ENCODE measurements at regions not wholly inside any gene's neighbourhood (a gene's known extent, or its start where the extent isn't known, plus 50 kb on each side); places are given as distances from the start of the nearest gene placed in this dataset.

GRCh38 chr6:14364370-14364769, 246.8 kb downstream of the CD83 start:
- no peak overlapping the region for H3K27ac Mint-ChIP-seq (ENCODE audit: unreplicated experiment)
- H3K9me3 Mint-ChIP-seq (ENCODE audit: unreplicated experiment) = peaks cover 2% of the 10 kb centered on the region
- H3K27ac ChIP-seq (ENCODE audit: low read depth, low read length) = no peak overlapping the region
- no peaks in the 10 kb centered on the region for H3K36me3 ChIP-seq (ENCODE audit: insufficient read depth, low read length)
- H3K27me3 Mint-ChIP-seq (ENCODE audit: low read depth, unreplicated experiment) = peaks cover 4% of the 10 kb centered on the region
- H3K9ac ChIP-seq (ENCODE audit: low read length) = no peak overlapping the region
- H3K36me3 Mint-ChIP-seq (ENCODE audit: low read depth, unreplicated experiment) = no peaks in the 10 kb centered on the region
- H3K4me1 Mint-ChIP-seq (ENCODE audit: low read depth, unreplicated experiment) = no peaks in the 10 kb centered on the region
- H3K4me1 ChIP-seq (ENCODE audit: insufficient read depth, low read length) = no peaks in the 10 kb centered on the region
- no peak for DNase-seq (ENCODE audit: low read depth)
- no peaks in the 10 kb centered on the region for H4K20me1 ChIP-seq (ENCODE audit: insufficient read depth, low read length)
- FAIRE-seq = no peak
- no peaks in the 10 kb centered on the region for H3K79me2 ChIP-seq (ENCODE audit: insufficient read depth, low read length)
- no peak overlapping the region for H3K4me3 Mint-ChIP-seq (ENCODE audit: unreplicated experiment)
- no peaks in the 10 kb centered on the region for H3K27me3 ChIP-seq (ENCODE audit: insufficient read depth, low read length)
- H3K9me3 ChIP-seq (ENCODE audit: insufficient read depth, low read depth, low read length) = no peaks in the 10 kb centered on the region
- no peak overlapping the region for H3K4me2 ChIP-seq (ENCODE audit: low read length)
- TF ChIP-seq CTCF (IDR thresholded peaks at IDR 0.05; ENCODE audit: insufficient read depth, low read depth, low read length) (no peak), EZH2 (IDR thresholded peaks at IDR 0.05; ENCODE audit: insufficient read depth, low read length) (no peak)
- H3K4me3 ChIP-seq (ENCODE audit: insufficient read depth, low read depth, low read length) = no peak overlapping the region
- H2AFZ ChIP-seq (ENCODE audit: low read depth, low read length) = no peak overlapping the region

- H3K9me3 ChIP-seq (ENCODE audit: insufficient read depth, low read depth, low read length) = no peaks in the 10 kb centered on the region
- FAIRE-seq (no peak), DNase-seq (ENCODE audit: low read depth) (peak; percentile 60)
- H3K9ac ChIP-seq (ENCODE audit: low read length) = no peak overlapping the region
- no peak overlapping the region for H3K27ac ChIP-seq (ENCODE audit: low read depth, low read length)
- no peaks in the 10 kb centered on the region for H3K4me1 ChIP-seq (ENCODE audit: insufficient read depth, low read length)
- no peaks in the 10 kb centered on the region for H3K27me3 ChIP-seq (ENCODE audit: insufficient read depth, low read length)
- Mint-ChIP-seq H3K36me3 (ENCODE audit: low read depth, unreplicated experiment) (no peaks in the 10 kb centered on the region), H3K4me1 (ENCODE audit: low read depth, unreplicated experiment) (no peaks in the 10 kb centered on the region), H3K9me3 (ENCODE audit: unreplicated experiment) (peaks cover 2% of the 10 kb centered on the region), H3K4me3 (ENCODE audit: unreplicated experiment) (no peak overlapping the region), H3K27ac (ENCODE audit: unreplicated experiment) (no peak overlapping the region), H3K27me3 (ENCODE audit: low read depth, unreplicated experiment) (peaks cover 4% of the 10 kb centered on the region)
- H2AFZ ChIP-seq (ENCODE audit: low read depth, low read length) = no peak overlapping the region
- H3K36me3 ChIP-seq (ENCODE audit: insufficient read depth, low read length) = no peaks in the 10 kb centered on the region
- no peaks in the 10 kb centered on the region for H4K20me1 ChIP-seq (ENCODE audit: insufficient read depth, low read length)
- no peaks in the 10 kb centered on the region for H3K79me2 ChIP-seq (ENCODE audit: insufficient read depth, low read length)
- H3K4me2 ChIP-seq (ENCODE audit: low read length) = no peak overlapping the region
- H3K4me3 ChIP-seq (ENCODE audit: insufficient read depth, low read depth, low read length) = no peak overlapping the region
- TF ChIP-seq EZH2 (IDR thresholded peaks at IDR 0.05; ENCODE audit: insufficient read depth, low read length) (no peak), CTCF (IDR thresholded peaks at IDR 0.05; ENCODE audit: insufficient read depth, low read depth, low read length) (no peak)
Observed at GRCh38 chr6:14365393-14365792, 247.8 kb downstream of the CD83 start.

- Histone ChIP-seq H3K4me3 (ENCODE audit: insufficient read depth, low read depth, low read length) (no peak overlapping the region), H3K4me2 (ENCODE audit: low read length) (no peak overlapping the region), H3K27me3 (ENCODE audit: insufficient read depth, low read length) (no peaks in the 10 kb centered on the region), H3K36me3 (ENCODE audit: insufficient read depth, low read length) (no peaks in the 10 kb centered on the region), H4K20me1 (ENCODE audit: insufficient read depth, low read length) (no peaks in the 10 kb centered on the region), H2AFZ (ENCODE audit: low read depth, low read length) (no peak overlapping the region), H3K9me3 (ENCODE audit: insufficient read depth, low read depth, low read length) (no peaks in the 10 kb centered on the region), H3K27ac (ENCODE audit: low read depth, low read length) (no peak overlapping the region), H3K79me2 (ENCODE audit: insufficient read depth, low read length) (no peaks in the 10 kb centered on the region), H3K4me1 (ENCODE audit: insufficient read depth, low read length) (no peaks in the 10 kb centered on the region), H3K9ac (ENCODE audit: low read length) (no peak overlapping the region)
- Mint-ChIP-seq H3K4me1 (ENCODE audit: low read depth, unreplicated experiment) (no peaks in the 10 kb centered on the region), H3K4me3 (ENCODE audit: unreplicated experiment) (no peak overlapping the region), H3K9me3 (ENCODE audit: unreplicated experiment) (peaks cover 2% of the 10 kb centered on the region), H3K27ac (ENCODE audit: unreplicated experiment) (no peak overlapping the region), H3K36me3 (ENCODE audit: low read depth, unreplicated experiment) (no peaks in the 10 kb centered on the region), H3K27me3 (ENCODE audit: low read depth, unreplicated experiment) (peaks cover 12% of the 10 kb centered on the region)
- no peak for DNase-seq (ENCODE audit: low read depth)
- TF ChIP-seq CTCF (IDR thresholded peaks at IDR 0.05; ENCODE audit: insufficient read depth, low read depth, low read length) = no peak
- no peak for TF ChIP-seq EZH2 (IDR thresholded peaks at IDR 0.05; ENCODE audit: insufficient read depth, low read length)
- FAIRE-seq = no peak
Observed at GRCh38 chr6:14366315-14366714, 248.7 kb downstream of the CD83 start.
